ENCODE measurements at regions not wholly inside any gene's neighbourhood (a gene's known extent, or its start where the extent isn't known, plus 50 kb on each side); places are given as distances from the start of the nearest gene placed in this dataset.
"Not testable (repeated sequence)": the region's sequence is repeated elsewhere in the genome, so short reads cannot be mapped to it uniquely, and the experiment has no call there.

DNA sequence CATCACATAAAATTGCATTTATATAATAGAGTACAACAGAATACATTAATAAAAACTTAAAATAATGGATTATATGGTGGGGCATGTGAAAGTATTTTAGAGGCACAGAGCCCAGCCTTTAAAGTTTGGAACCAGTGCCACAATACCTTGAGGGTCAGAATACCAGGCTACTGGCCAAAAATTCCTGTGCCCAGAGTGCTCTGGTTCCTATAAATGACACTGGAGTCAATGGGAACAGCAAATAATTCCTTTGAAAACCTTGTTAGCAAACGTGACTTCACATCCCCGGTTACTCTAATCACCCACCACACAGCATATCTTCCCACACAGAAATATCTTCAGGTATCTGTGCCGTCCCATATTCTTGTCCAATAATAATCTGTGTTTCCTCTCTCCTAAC lies 1242.6 kb downstream of the DIAPH3 start:
- no peaks in the 10 kb centered on the region for H3K4me1 ChIP-seq (ENCODE audit: control insufficient read depth, insufficient read depth, low read length)
- H3K4me3 ChIP-seq (ENCODE audit: low read depth, low read length): no peak overlapping the region
- no peaks in the 10 kb centered on the region for H3K9me3 ChIP-seq (ENCODE audit: control insufficient read depth, insufficient read depth, low read depth, low read length)
- H3K9ac ChIP-seq (ENCODE audit: low read length): no peak overlapping the region
- H3K27me3 ChIP-seq (ENCODE audit: control insufficient read depth, insufficient read depth, low read length): no peaks in the 10 kb centered on the region
- H3K36me3 ChIP-seq (ENCODE audit: control insufficient read depth, insufficient read depth, low read length): no peaks in the 10 kb centered on the region
- H3K27ac ChIP-seq (ENCODE audit: low read depth, low read length): no peak overlapping the region

GRCh38 chr13:58926858-58927257 lies 1236.9 kb downstream of the DIAPH3 start:
- no peak overlapping the region for H3K4me3 ChIP-seq (ENCODE audit: low read depth, low read length)
- H3K36me3 ChIP-seq (ENCODE audit: control insufficient read depth, insufficient read depth, low read length): no peaks in the 10 kb centered on the region
- no peaks in the 10 kb centered on the region for H3K9me3 ChIP-seq (ENCODE audit: control insufficient read depth, insufficient read depth, low read depth, low read length)
- no peak overlapping the region for H3K9ac ChIP-seq (ENCODE audit: low read length)
- no peaks in the 10 kb centered on the region for H3K4me1 ChIP-seq (ENCODE audit: control insufficient read depth, insufficient read depth, low read length)
- no peaks in the 10 kb centered on the region for H3K27me3 ChIP-seq (ENCODE audit: control insufficient read depth, insufficient read depth, low read length)
- H3K27ac ChIP-seq (ENCODE audit: low read depth, low read length): no peak overlapping the region

DNA sequence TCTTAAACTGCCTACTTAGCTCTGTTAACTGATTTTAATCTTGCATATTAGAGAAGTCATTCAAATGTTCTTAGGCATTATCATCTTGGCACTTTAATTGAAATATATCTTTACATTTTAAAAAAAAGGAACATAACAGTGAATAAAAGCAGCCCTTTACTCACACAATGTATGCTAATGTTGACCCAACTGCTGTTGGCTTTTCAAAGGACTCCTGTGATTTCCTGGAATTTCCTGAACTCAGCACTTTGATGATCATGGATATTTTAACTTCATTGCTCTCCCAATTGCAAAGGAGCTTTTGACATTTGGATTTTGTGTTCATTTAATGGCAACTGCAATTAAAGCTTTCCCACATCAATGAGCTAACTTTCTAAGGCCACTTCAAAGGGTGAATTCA lies 1230.3 kb downstream of the DIAPH3 start:
- no peaks in the 10 kb centered on the region for H3K9me3 ChIP-seq (ENCODE audit: control insufficient read depth, insufficient read depth, low read depth, low read length)
- no peak overlapping the region for H3K4me3 ChIP-seq (ENCODE audit: low read depth, low read length)

DNA sequence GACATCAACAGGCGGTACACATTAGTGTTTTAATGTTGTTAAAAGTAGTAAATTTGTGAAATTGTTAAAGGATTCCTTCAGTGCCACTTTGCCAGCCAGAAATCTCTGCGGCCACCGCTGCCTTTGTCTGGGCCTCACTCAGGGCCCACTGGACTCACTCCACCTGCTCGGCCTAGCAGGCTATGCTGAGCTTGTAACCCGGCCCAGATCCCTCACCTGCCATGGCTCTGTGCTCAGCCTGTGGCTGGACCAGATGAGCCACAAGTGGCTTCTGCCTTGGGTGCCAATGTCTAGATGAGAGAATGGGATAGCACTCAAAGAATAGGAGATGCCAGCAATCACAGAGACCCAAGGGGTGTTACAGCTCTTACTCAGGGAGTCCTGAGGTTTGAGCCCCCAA lies 1228.0 kb downstream of the DIAPH3 start:
- Histone ChIP-seq H3K36me3 (ENCODE audit: control insufficient read depth, insufficient read depth, low read length) (no peaks in the 10 kb centered on the region), H3K4me3 (ENCODE audit: low read depth, low read length) (no peak overlapping the region), H3K27me3 (ENCODE audit: control insufficient read depth, insufficient read depth, low read length) (no peaks in the 10 kb centered on the region), H3K4me1 (ENCODE audit: control insufficient read depth, insufficient read depth, low read length) (peaks cover 12% of the 10 kb centered on the region; the same call in 1 of the 2 replicates), H3K9me3 (ENCODE audit: control insufficient read depth, insufficient read depth, low read depth, low read length) (no peaks in the 10 kb centered on the region), H3K9ac (ENCODE audit: low read length) (no peak overlapping the region), H3K27ac (ENCODE audit: low read depth, low read length) (no peak overlapping the region)

More for the DNA sequence above, 1230.3 kb downstream of the DIAPH3 start:
- Histone ChIP-seq H3K4me1 (ENCODE audit: control insufficient read depth, insufficient read depth, low read length) (peaks cover 12% of the 10 kb centered on the region; the same call in 1 of the 2 replicates), H3K36me3 (ENCODE audit: control insufficient read depth, insufficient read depth, low read length) (no peaks in the 10 kb centered on the region), H3K27me3 (ENCODE audit: control insufficient read depth, insufficient read depth, low read length) (no peaks in the 10 kb centered on the region), H3K27ac (ENCODE audit: low read depth, low read length) (no peak overlapping the region), H3K9ac (ENCODE audit: low read length) (no peak overlapping the region)

DNA sequence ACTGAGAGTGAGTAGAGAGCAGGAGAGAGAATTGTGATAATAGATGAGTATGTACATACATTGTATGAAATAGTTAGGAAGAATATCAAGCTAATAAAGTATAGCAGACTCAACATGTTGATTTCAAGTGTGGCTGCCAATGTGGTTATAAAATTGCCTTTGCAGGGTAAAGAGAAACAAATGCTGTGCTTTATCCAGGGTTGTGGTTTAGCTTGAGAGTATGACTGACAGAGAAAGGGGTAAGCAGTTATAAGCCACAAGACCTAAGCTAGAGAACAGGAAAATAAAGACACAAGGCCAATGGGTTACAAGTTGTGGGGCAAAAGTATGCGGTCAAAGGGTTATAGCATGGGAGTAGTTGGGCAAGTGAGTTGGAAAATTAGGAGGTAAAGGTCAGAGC lies 1217.5 kb downstream of the DIAPH3 start:
- H3K4me3 ChIP-seq (ENCODE audit: low read depth, low read length): no peak overlapping the region
- no peaks in the 10 kb centered on the region for H3K36me3 ChIP-seq (ENCODE audit: control insufficient read depth, insufficient read depth, low read length)
- H3K4me1 ChIP-seq (ENCODE audit: control insufficient read depth, insufficient read depth, low read length): no peaks in the 10 kb centered on the region
- peaks cover 36% of the 10 kb centered on the region for H3K9me3 ChIP-seq (ENCODE audit: control insufficient read depth, insufficient read depth, low read depth, low read length)
- H3K9ac ChIP-seq (ENCODE audit: low read length): no peak overlapping the region
- no peaks in the 10 kb centered on the region for H3K27me3 ChIP-seq (ENCODE audit: control insufficient read depth, insufficient read depth, low read length)
- H3K27ac ChIP-seq (ENCODE audit: low read depth, low read length): no peak overlapping the region

DNA sequence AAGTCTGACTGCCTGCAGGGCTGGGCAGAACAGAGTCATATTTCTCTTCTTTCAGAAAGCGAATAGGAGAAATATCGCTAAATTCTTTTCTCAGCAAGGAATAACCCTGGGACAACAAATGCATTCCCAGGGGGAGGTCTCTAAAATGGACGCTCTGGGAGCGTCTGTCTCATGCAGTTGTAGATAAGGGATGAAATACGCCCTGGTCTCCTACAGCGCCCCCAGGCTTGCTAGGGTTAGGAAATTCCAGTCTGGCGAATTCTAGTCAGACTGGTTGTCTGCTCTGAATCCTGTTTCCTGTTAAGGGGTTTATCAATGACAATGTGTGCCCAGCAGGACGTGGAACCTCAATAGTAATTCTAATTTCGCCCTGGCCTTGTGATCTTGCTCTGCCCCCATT lies 1214.1 kb downstream of the DIAPH3 start:
- Histone ChIP-seq H3K9me3 (ENCODE audit: control insufficient read depth, insufficient read depth, low read depth, low read length) (peaks cover 41% of the 10 kb centered on the region), H3K4me3 (ENCODE audit: low read depth, low read length) (no peak overlapping the region), H3K27me3 (ENCODE audit: control insufficient read depth, insufficient read depth, low read length) (no peaks in the 10 kb centered on the region), H3K4me1 (ENCODE audit: control insufficient read depth, insufficient read depth, low read length) (no peaks in the 10 kb centered on the region), H3K27ac (ENCODE audit: low read depth, low read length) (no peak overlapping the region), H3K36me3 (ENCODE audit: control insufficient read depth, insufficient read depth, low read length) (no peaks in the 10 kb centered on the region), H3K9ac (ENCODE audit: low read length) (no peak overlapping the region)

DNA sequence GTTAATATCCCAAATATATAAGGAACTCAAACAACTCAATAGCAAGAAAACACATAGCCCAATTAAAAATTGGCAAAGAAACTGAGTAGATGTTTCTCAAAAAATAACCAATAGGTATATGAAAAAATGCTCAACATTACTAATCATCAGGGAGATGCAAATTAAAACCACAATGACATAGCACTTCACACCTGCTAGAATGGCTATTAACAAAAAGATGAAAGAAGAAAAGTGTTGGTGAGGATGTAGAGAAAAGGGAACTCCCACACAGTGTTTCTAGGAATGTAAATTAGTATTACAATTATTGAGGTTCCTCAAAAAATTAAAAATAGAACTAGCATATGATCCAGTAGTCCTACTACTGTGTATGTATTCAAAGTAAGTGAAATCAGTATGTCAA lies 1212.8 kb downstream of the DIAPH3 start:
- no peak overlapping the region for H3K27ac ChIP-seq (ENCODE audit: low read depth, low read length)
- peaks cover 38% of the 10 kb centered on the region for H3K9me3 ChIP-seq (ENCODE audit: control insufficient read depth, insufficient read depth, low read depth, low read length)
- no peaks in the 10 kb centered on the region for H3K36me3 ChIP-seq (ENCODE audit: control insufficient read depth, insufficient read depth, low read length)
- no peak overlapping the region for H3K4me3 ChIP-seq (ENCODE audit: low read depth, low read length)
- H3K27me3 ChIP-seq (ENCODE audit: control insufficient read depth, insufficient read depth, low read length): no peaks in the 10 kb centered on the region
- no peaks in the 10 kb centered on the region for H3K4me1 ChIP-seq (ENCODE audit: control insufficient read depth, insufficient read depth, low read length)
- no peak overlapping the region for H3K9ac ChIP-seq (ENCODE audit: low read length)

GRCh38 chr13:58953638-58954037 lies 1210.1 kb downstream of the DIAPH3 start:
- Histone ChIP-seq H3K27me3 (ENCODE audit: control insufficient read depth, insufficient read depth, low read length) (no peaks in the 10 kb centered on the region), H3K4me1 (ENCODE audit: control insufficient read depth, insufficient read depth, low read length) (no peaks in the 10 kb centered on the region), H3K4me3 (ENCODE audit: low read depth, low read length) (no peak overlapping the region), H3K9me3 (ENCODE audit: control insufficient read depth, insufficient read depth, low read depth, low read length) (peaks cover 27% of the 10 kb centered on the region), H3K36me3 (ENCODE audit: control insufficient read depth, insufficient read depth, low read length) (no peaks in the 10 kb centered on the region), H3K27ac (ENCODE audit: low read depth, low read length) (no peak overlapping the region), H3K9ac (ENCODE audit: low read length) (no peak overlapping the region)

GRCh38 chr13:58955546-58956385 lies 1208.0 kb downstream of the DIAPH3 start:
- Histone ChIP-seq H3K9me3 (ENCODE audit: control insufficient read depth, insufficient read depth, low read depth, low read length) (peaks cover 9% of the 10 kb centered on the region), H3K4me1 (ENCODE audit: control insufficient read depth, insufficient read depth, low read length) (no peaks in the 10 kb centered on the region), H3K27me3 (ENCODE audit: control insufficient read depth, insufficient read depth, low read length) (no peaks in the 10 kb centered on the region), H3K36me3 (ENCODE audit: control insufficient read depth, insufficient read depth, low read length) (no peaks in the 10 kb centered on the region), H3K9ac (ENCODE audit: low read length) (no peak overlapping the region), H3K4me3 (ENCODE audit: low read depth, low read length) (no peak overlapping the region), H3K27ac (ENCODE audit: low read depth, low read length) (no peak overlapping the region)

DNA sequence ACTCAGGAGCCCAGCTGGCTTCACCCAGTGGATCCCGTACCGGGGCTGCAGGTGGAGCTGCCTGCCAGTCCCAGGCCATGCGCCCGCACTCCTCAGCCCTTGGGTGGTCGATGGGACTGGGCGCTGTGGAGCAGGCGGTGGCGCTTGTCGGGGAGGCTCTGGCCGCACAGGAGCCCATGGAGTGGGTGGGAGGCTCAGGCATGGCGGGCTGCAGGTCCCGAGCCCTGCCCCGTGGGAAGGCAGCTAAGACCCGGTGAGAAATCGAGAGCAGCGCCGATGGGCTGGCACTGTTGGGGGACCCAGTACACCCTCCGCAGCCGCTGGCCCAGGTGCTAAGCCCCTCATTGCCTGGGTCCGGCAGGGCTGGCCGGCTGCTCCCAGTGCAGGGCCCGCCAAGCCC lies 1205.6 kb downstream of the DIAPH3 start:
- H3K9ac ChIP-seq (ENCODE audit: low read length); H3K4me1 ChIP-seq (ENCODE audit: control insufficient read depth, insufficient read depth, low read length): not testable (repeated sequence)

GRCh38 chr13:58960888-58961287 lies 1202.8 kb downstream of the DIAPH3 start:
- Histone ChIP-seq H3K9ac (ENCODE audit: low read length) (no peak overlapping the region), H3K36me3 (ENCODE audit: control insufficient read depth, insufficient read depth, low read length) (no peaks in the 10 kb centered on the region), H3K4me3 (ENCODE audit: low read depth, low read length) (no peak overlapping the region), H3K27ac (ENCODE audit: low read depth, low read length) (no peak overlapping the region), H3K4me1 (ENCODE audit: control insufficient read depth, insufficient read depth, low read length) (no peaks in the 10 kb centered on the region), H3K27me3 (ENCODE audit: control insufficient read depth, insufficient read depth, low read length) (no peaks in the 10 kb centered on the region), H3K9me3 (ENCODE audit: control insufficient read depth, insufficient read depth, low read depth, low read length) (no peaks in the 10 kb centered on the region)

More for the DNA sequence above, 1205.6 kb downstream of the DIAPH3 start:
- not testable (repeated sequence) for H3K4me3 ChIP-seq (ENCODE audit: low read depth, low read length); H3K27ac ChIP-seq (ENCODE audit: low read depth, low read length); H3K36me3 ChIP-seq (ENCODE audit: control insufficient read depth, insufficient read depth, low read length); H3K27me3 ChIP-seq (ENCODE audit: control insufficient read depth, insufficient read depth, low read length); H3K9me3 ChIP-seq (ENCODE audit: control insufficient read depth, insufficient read depth, low read depth, low read length)
